ENCODE measurements at regions not wholly inside any gene's neighbourhood (a gene's known extent, or its start where the extent isn't known, plus 50 kb on each side); places are given as distances from the start of the nearest gene placed in this dataset.

DNA sequence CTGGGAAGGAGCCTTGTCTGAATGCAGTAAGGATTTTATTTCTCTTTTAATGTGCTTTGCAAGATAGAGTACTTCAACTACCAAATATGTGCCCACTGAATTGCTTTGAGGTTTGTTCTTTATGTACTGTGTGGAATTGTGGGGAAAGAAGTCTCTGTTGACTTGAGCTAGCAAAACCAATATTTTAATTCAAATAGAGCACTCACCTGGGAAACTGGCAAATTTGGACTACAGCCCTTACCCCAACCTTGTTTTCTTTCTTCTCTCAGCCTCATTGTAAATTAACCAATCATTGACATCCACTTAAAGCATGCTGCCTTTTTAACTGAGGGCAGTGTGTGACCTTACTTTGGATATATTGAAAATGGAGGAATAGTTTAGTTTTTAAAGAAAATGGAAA is 409.0 kb downstream of the SPATA31D1 start:
- TF ChIP-seq, protein P1, sequence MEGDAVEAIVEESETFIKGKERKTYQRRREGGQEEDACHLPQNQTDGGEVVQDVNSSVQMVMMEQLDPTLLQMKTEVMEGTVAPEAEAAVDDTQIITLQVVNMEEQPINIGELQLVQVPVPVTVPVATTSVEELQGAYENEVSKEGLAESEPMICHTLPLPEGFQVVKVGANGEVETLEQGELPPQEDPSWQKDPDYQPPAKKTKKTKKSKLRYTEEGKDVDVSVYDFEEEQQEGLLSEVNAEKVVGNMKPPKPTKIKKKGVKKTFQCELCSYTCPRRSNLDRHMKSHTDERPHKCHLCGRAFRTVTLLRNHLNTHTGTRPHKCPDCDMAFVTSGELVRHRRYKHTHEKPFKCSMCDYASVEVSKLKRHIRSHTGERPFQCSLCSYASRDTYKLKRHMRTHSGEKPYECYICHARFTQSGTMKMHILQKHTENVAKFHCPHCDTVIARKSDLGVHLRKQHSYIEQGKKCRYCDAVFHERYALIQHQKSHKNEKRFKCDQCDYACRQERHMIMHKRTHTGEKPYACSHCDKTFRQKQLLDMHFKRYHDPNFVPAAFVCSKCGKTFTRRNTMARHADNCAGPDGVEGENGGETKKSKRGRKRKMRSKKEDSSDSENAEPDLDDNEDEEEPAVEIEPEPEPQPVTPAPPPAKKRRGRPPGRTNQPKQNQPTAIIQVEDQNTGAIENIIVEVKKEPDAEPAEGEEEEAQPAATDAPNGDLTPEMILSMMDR (IDR thresholded peaks at IDR 0.05; ENCODE audit: control insufficient read depth, extremely low read depth, insufficient read depth) = no peak
- no peak overlapping the region for H3K4me3 ChIP-seq (ENCODE audit: low read depth, low read length)
- DNase-seq (ENCODE audit: low read depth) = no peak

DNA sequence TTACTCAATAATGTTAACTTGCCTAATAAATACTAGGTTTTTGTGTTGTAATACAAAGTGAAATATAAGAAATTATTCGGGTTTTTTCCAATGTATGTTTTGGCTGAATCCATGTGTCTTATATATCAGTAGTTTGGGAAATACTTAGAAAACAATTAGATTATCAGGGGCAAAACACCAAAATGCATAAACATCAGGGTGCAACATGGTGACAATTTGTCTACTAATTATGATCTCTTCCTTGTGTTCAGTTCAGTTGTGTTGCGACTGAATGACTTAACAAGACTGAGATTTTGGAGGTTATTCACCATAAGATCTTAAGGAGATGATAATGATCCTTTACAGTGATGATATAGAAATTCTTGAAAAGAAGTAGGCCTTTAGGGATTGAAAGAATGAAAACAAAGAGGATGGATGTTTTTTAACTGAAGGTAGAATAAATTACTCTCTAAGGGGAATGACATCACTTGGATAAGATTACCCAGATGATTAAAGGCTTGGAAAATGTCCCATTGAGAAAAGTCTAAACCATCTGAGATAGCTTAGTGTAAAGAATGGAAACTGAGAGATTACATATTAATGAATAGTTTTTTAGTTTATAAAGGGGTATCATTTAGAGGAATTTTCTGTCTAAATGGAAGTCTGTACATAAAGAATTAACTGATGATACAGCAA is 415.8 kb downstream of the SPATA31D1 start:
- no peak overlapping the region for H3K4me3 ChIP-seq (ENCODE audit: low read depth, low read length)
- no peak for DNase-seq (ENCODE audit: low read depth)
- TF ChIP-seq, protein P1 (IDR thresholded peaks at IDR 0.05; ENCODE audit: control insufficient read depth, extremely low read depth, insufficient read depth) = no peak

DNA sequence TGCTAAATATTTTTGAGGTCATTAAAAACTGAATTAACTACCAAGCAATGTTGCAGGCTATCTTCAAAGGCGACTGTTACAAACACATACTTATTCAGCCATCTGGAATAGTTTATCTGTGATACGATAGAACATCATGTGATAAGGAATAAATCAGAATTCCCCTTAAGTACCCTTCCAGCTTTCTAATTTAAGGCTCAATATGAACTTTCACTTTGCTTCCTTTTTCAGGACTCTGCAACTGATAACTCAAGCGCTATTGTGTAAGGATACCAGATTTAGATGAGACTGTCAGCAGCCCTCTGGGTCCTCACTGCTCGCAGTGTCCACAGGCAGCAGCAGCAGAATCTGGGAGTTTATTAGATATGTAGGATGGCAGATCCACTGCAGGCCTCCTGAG is 416.3 kb downstream of the SPATA31D1 start:
- DNase-seq (ENCODE audit: low read depth) = no peak

DNA sequence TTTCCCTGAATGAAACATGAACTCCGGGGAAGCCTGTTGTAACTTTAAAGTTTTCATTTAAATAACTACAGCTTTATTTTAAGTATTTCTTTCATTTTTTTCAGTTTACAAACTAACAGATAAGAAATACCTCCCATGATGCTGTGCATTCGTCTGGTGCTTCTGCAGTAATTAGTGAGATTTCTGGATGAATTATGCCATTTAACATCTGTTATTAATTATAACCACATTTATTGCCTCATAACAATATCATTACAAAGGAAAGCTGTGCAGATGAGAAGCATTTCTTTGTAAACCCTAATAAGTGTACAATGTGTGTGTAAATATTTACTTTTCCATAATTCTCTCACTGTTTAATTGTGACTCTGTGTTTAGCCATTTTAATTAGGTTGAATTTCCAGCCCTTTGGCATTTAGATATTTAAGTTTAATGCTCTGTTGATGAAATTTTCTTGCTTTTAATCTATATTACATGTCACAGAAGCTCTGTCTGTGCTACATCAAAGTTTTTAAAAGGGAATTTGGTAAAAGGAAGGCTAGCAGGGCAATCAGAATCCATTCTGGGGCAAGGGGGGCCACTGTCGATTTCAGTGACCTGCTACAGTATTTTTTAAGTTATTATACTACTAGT is 418.0 kb downstream of the SPATA31D1 start:
- H3K4me3 ChIP-seq (ENCODE audit: low read depth, low read length) = no peak overlapping the region
- DNase-seq (ENCODE audit: low read depth) = no peak
- TF ChIP-seq, protein P1 (IDR thresholded peaks at IDR 0.05; ENCODE audit: control insufficient read depth, extremely low read depth, insufficient read depth) = no peak

More for the DNA sequence above, 416.3 kb downstream of the SPATA31D1 start:
- TF ChIP-seq, protein P1 (IDR thresholded peaks at IDR 0.05; ENCODE audit: control insufficient read depth, extremely low read depth, insufficient read depth) = no peak
- H3K4me3 ChIP-seq (ENCODE audit: low read depth, low read length) = no peak overlapping the region

DNA sequence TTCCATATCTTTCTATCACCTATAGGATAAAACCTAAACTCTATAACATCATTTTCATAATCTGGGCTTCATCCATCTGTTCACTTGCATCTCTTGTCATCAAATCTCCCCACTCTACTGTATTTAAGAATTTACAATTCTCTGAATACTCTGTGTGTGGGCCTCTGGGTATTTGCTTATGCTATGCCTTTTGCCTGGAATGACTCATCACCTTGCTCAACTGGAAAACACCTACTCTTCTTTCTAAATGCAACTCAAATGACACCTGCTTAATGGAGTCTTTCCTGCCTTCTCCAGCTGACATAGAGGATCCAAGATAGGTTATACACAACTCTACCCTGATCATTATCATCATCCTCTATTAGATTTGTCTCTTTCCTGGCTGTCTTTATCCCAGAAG is 421.7 kb downstream of the SPATA31D1 start:
- DNase-seq (ENCODE audit: low read depth) = no peak
- H3K4me3 ChIP-seq (ENCODE audit: low read depth, low read length) = no peak overlapping the region
- TF ChIP-seq, protein P1 (IDR thresholded peaks at IDR 0.05; ENCODE audit: control insufficient read depth, extremely low read depth, insufficient read depth) = no peak

DNA sequence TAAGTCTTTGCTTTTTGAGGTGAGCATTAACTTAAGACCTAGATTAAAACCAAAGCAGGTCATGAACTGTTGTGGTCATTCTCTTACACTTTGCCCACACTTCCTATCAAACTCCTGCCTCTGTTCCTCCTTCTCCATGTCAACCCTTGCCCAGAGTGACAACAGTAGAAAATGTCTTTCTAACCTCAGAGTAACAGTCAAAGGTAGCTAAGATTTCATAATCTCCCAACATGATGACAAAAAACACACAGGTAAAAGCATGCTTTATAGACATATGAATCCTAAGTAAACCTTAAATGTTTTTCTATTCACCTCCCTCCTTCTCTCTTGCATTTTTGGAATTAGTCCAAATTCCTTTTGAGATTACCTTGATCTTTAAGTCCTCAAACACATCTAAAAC is 422.3 kb downstream of the SPATA31D1 start:
- H3K4me3 ChIP-seq (ENCODE audit: low read depth, low read length) = no peak overlapping the region
- no peak for DNase-seq (ENCODE audit: low read depth)
- TF ChIP-seq, protein P1 (IDR thresholded peaks at IDR 0.05; ENCODE audit: control insufficient read depth, extremely low read depth, insufficient read depth) = no peak
